Thoracic aorta (tissue), 2 donors: ENCODE measurements at regions not wholly inside any gene's neighbourhood (a gene's known extent, or its start where the extent isn't known, plus 50 kb on each side); places are given as distances from the start of the nearest gene placed in this dataset.

Experiments
- ATAC-seq: fragments of 150-250 bp; one replicate; pipeline ENCODE4 v1.8.0; 2017; ENCODE audit warnings: low read depth; ENCODE audit not compliant: insufficient number of reproducible peaks, low FRiP score
- DNase-seq: peaks from one replicate; pipeline ENCODE4 v3.0.0-alpha.2; 2020; ENCODE audit warnings: low spot score
- H3K27ac ChIP-seq, 2 donors: fragments of 200-600 bp; sonication (generic); 1 replicate in 1 of 2; 2 replicates in 1 of 2; pipeline ENCODE4 v1.5.1; 2016; ENCODE audit warnings: mild to moderate bottlenecking in 2 of 2, moderate library complexity in 2 of 2
- H3K27me3 ChIP-seq: fragments of 200-600 bp; sonication (generic); replicated peaks from 2 replicates; pipeline ENCODE4 v1.6.0; 2016; ENCODE audit warnings: mild to moderate bottlenecking; ENCODE audit not compliant: insufficient read depth
- H3K36me3 ChIP-seq: fragments of 200-600 bp; sonication (generic); one replicate; pipeline ENCODE4 v1.5.1; 2016
- H3K4me1 ChIP-seq, 2 donors: fragments of 200-600 bp; sonication (generic); 1 replicate in 1 of 2; 2 replicates in 1 of 2; pipeline versions ENCODE4 v1.5.1 to v1.6.0; 2016; ENCODE audit warnings: low read depth in 2 of 2, mild to moderate bottlenecking in 1 of 2; ENCODE audit not compliant: control insufficient read depth in 1 of 2
- H3K4me3 ChIP-seq: fragments of 200-600 bp; sonication (generic); 2 replicates; pipeline ENCODE4 v1.5.1; 2016; ENCODE audit warnings: mild to moderate bottlenecking
- H3K9me3 ChIP-seq: fragments of 200-600 bp; sonication (generic); 2 replicates; pipeline ENCODE4 v1.5.1; 2016
- TF ChIP-seq, protein P1 (sequence below): fragments of 200-600 bp; sonication (generic); IDR thresholded peaks from one replicate; pipeline ENCODE4 v1.5.1; 2019; ENCODE audit warnings: antibody characterized with exemption

DNA sequence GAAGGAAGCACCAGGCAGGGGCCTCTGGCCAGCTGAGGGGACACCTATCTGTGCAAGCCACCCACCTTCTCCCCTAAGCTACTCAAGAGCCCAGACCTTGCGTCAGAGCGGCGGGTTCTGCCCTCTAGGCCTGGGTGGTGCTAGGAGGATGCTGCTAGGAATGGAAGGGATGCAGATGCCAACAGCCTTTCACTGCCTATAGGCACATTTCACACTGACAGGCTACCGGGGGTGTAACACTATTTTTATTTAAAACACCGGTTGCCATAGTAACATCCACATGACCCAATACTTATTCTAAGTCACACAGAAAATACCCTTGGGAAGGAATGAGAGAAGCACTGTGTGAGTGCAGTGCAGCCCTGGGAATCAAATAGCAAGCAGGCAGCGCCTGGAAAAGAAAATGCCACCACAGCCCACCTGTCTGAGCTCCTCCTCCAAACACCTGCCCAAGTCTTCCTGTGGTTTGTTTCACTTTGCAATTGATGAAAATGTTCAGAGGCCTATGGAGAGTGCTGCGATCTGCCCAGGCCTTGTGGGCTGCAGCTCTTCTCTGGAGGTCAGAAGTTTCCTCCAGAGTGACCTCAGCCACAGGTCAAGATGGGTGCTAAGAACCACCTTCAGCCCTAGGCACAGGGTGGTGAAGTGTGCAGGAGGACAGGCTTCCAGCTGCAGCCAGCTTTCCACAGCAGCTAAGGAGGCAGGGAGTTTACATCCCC lies 113.5 kb upstream of the TOPAZ1 start:
- TF ChIP-seq, protein P1, sequence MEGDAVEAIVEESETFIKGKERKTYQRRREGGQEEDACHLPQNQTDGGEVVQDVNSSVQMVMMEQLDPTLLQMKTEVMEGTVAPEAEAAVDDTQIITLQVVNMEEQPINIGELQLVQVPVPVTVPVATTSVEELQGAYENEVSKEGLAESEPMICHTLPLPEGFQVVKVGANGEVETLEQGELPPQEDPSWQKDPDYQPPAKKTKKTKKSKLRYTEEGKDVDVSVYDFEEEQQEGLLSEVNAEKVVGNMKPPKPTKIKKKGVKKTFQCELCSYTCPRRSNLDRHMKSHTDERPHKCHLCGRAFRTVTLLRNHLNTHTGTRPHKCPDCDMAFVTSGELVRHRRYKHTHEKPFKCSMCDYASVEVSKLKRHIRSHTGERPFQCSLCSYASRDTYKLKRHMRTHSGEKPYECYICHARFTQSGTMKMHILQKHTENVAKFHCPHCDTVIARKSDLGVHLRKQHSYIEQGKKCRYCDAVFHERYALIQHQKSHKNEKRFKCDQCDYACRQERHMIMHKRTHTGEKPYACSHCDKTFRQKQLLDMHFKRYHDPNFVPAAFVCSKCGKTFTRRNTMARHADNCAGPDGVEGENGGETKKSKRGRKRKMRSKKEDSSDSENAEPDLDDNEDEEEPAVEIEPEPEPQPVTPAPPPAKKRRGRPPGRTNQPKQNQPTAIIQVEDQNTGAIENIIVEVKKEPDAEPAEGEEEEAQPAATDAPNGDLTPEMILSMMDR, result no peak
- Histone ChIP-seq H3K36me3 (no peaks in the 10 kb centered on the region), H3K27me3 (no peaks in the 10 kb centered on the region), H3K9me3 (no peaks in the 10 kb centered on the region), H3K27ac (no peak overlapping the region), H3K4me3 (no peak overlapping the region), H3K4me1 (no peaks in the 10 kb centered on the region)
- no peak for ATAC-seq
- DNase-seq, result no peak

DNA sequence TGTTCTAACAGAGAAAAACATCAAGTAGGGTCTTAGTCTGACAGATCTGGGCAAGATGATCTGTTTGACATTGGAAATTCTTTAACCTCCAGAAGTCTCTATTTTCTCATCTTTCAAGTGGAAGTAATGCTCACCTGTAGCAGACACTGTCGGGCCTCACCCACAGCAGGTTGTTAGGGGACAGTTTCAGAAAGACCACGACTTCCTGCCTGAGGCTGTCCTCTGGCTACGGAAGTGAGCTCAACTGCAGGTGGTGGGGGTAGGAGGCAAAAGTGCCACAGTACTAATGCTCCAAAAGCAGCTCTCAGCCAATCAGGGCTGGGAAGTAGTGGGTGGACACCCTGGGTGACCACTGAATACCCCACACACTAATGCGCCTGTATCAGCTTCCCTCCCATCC lies 111.4 kb upstream of the TOPAZ1 start:
- H3K27me3 ChIP-seq, result no peaks in the 10 kb centered on the region
- DNase-seq (no peak), ATAC-seq (no peak)
- TF ChIP-seq, protein P1, result no peak
- no peak overlapping the region for H3K4me3 ChIP-seq
- H3K27ac ChIP-seq, result no peak overlapping the region
- H3K4me1 ChIP-seq, result no peaks in the 10 kb centered on the region
- no peaks in the 10 kb centered on the region for H3K36me3 ChIP-seq
- H3K9me3 ChIP-seq, result no peaks in the 10 kb centered on the region

DNA sequence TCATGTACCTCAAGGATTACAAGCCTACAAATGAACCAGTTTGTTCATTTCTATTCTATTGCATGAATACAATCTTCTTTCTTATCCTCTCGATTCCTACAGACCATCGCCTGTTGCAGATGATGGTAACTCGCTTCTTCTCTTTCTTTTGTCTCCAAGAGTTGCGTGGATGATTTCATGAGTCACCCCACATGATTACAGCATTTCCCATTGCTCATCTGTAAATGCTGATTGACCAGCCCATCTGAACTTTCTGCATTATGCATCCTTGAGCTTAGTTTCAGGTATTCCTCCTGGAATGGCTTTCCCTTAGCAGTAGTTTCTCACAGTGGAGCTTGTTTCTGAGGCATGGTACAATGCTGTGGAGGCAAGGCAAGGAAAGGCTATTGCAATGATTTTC lies 109.6 kb upstream of the TOPAZ1 start:
- ATAC-seq (no peak), DNase-seq (no peak)
- H3K27me3 ChIP-seq, result no peaks in the 10 kb centered on the region
- H3K36me3 ChIP-seq, result no peaks in the 10 kb centered on the region
- no peak overlapping the region for H3K27ac ChIP-seq
- H3K4me3 ChIP-seq, result no peak overlapping the region
- TF ChIP-seq, protein P1, result no peak
- H3K9me3 ChIP-seq, result no peaks in the 10 kb centered on the region
- H3K4me1 ChIP-seq, result no peaks in the 10 kb centered on the region

DNA sequence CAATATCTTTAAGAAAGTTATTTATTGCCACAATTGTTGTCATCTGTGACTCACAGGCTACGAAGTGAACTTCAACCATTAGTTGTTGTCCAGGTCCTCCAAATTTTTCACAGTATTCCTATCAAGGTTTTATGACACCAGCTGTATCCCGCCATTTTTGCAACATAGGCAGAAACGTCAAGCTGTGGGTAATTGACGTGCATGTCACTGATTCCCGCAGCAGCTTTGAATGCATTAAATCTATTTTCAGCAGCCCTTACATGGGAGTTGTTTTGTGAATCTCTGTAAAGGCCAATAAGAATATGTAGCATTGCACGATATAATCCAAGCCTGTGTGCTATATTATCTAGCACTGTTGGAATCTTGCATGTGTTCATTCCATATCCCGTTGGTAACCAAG lies 109.1 kb upstream of the TOPAZ1 start:
- Histone ChIP-seq H3K27me3 (no peaks in the 10 kb centered on the region), H3K36me3 (no peaks in the 10 kb centered on the region), H3K27ac (no peak overlapping the region), H3K4me3 (no peak overlapping the region), H3K9me3 (no peaks in the 10 kb centered on the region), H3K4me1 (no peaks in the 10 kb centered on the region)
- no peak for DNase-seq
- TF ChIP-seq, protein P1, result no peak
- ATAC-seq, result no peak

DNA sequence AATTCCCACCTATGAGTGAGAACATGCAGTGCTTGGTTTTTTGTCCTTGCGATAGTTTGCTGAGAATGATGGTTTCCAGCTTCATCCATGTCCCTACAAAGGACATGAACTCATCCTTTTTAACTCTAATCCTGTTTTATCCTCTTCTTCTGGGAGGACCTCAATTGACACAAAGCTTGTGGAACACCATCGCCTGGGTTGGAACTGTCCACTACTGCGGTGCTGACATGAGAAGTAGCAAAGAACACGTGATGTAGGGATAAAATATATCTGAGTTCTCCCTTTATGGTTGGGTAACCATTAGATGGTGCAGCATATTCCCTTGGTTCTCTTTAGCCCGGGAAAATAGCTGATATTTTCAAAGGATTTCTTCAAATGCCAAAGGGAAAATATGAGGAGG lies 105.3 kb upstream of the TOPAZ1 start:
- Histone ChIP-seq H3K4me1 (no peaks in the 10 kb centered on the region), H3K4me3 (no peak overlapping the region), H3K36me3 (no peaks in the 10 kb centered on the region), H3K27ac (no peak overlapping the region), H3K27me3 (no peaks in the 10 kb centered on the region), H3K9me3 (no peaks in the 10 kb centered on the region)
- ATAC-seq (no peak), DNase-seq (no peak)
- TF ChIP-seq, protein P1, result no peak
